Stimulated activated naive CD4-positive, alpha-beta T cell (primary cell): ENCODE measurements at regions not wholly inside any gene's neighbourhood (a gene's known extent, or its start where the extent isn't known, plus 50 kb on each side); places are given as distances from the start of the nearest gene placed in this dataset.
A peak's percentile ranks its signal among the peaks of the same experiment; 100 is the strongest.

Source experiments
- DNase-seq, 6 experiments: peaks; one replicate each; lab custom pipeline; 2025; lab: John Stamatoyannopoulos, UW

GRCh38 chr20:43863821-43864544, 50.7 kb upstream of the TOX2 start:
- DNase-seq: no peak

DNA sequence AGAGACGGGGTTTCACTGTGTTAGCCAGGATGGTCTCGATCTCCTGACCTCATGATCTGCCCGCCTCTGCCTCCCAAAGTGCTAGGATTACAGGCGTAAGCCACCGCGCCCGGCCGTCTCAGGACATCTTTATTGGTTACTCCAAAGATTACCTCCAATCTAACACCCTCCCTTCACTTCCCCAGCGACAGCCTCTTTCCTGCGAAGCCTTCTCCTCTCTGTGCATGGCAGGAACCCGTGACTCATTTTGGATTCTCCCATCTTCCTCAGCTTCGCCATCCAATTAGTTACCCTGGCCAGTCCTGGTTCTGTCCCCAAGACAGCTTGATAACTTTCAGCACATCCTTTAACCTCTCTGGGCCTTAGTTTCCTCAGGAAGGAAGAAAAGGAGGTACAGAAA, 51.3 kb upstream of the TOX2 start:
- no peak for DNase-seq

DNA sequence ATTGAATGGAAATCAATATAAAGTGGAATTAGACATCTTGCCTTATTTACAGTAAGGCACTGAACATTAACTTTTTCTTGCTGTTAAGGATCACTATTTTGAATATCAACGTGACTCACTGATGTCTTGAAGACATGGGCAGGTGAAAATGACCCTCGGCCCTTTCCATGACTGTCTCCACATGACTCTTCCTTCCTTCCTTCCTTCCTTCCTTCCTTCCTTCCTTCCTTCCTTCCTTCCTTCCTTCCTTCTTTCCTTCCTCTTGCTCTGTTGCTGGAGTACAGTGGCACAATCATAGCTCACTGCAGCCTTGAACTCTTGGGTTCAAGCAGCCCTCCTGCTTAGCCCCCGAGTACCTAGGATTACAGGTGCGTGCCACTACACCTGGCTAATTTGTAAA, 52.2 kb upstream of the TOX2 start:
- DNase-seq: no peak

DNA sequence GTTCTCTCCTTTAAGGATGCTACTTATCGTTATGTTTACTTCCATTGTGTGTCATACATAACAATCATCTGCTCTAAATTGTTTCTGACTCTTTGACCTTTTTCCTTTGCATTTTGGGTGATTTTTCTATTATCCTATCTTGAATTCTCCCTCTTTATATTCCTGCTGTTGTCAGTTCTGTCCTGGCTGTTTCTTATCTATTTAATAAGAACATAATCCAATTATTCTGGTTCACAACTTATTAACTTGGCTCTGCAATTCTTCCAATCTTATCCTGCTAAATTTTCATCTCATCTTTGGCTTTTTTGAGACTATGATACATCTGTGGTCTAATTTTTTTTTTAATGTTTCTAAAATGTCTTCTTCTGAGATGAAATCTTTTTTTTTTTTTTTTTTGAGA, 54.7 kb upstream of the TOX2 start:
- no peak for DNase-seq

GRCh38 chr20:43857932-43858331, 56.7 kb upstream of the TOX2 start:
- no peak for DNase-seq

DNA sequence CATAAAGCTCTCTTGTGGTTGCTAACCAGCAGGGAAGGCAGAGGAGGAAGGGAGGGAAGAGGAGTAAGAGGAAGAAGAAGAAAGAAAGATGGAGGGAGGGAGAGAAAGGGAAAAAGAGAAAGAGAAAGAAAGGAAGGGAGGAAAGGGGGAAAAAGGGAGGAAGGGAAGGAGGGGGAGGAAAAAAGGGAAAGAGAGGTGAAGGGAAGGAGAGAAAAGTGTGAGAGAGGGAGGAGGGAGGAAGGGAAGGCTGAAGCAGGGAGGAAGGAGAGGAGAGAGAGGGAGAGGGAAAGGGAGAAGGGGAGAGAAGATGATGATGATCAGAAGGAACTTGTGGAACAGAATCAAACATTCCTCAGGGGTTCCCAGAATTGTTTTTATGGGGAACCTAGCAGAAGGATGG, 57.5 kb upstream of the TOX2 start:
- no peak for DNase-seq

GRCh38 chr20:43855803-43856202, 58.8 kb upstream of the TOX2 start:
- no peak for DNase-seq

GRCh38 chr20:43853918-43854317, 60.7 kb upstream of the TOX2 start:
- DNase-seq: no peak

- DNase-seq: no peak
These were observed 61.4 kb upstream of the TOX2 start for GRCh38 chr20:43853174-43853803.

- no peak for DNase-seq
These were observed 65.0 kb upstream of the TOX2 start for GRCh38 chr20:43849496-43850186.

GRCh38 chr20:43846516-43846905, 68.1 kb upstream of the TOX2 start:
- DNase-seq: no peak

DNA sequence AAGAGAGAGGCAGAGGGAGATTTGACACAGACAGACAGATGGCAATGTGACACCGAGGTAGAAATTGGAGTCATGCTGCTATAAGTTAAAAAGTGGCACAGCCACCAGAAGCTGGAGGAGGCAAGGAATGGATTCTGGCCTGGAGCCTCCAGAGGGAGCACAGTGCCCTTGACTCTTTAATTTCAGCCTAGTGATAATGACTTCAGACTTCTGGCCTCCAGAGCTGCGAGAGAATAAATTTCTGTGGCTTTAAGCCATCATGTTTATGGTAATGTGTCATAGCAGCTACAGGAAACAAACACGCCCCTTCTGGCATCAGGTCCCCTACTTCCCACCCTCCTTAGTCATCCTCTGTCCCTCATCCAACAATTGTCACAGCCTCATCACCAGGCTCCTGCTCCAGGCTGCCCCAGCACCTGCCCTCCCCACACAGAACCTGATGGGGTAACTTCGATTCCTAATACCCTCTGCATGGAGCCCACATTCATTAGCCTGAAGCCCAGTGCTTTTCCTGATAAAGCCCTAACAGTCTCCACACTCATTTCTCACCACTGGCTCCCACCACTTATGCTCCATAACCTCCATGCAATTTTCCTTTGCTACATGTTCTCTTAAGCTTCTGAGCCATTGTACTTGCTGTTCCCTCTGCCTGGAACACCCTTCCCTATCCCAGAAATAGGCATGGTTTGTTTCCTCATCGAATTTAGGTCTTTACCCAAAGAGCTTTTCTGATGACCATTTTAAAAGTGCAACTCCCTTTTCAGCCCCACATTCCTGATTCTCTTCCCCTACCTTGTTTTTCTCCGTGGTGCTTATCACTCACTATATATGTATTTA, 69.7 kb upstream of the TOX2 start:
- DNase-seq: no peak

GRCh38 chr20:43843965-43844660, 70.5 kb upstream of the TOX2 start:
- no peak for DNase-seq

GRCh38 chr20:43843096-43843964, 71.3 kb upstream of the TOX2 start:
- DNase-seq: no peak

DNA sequence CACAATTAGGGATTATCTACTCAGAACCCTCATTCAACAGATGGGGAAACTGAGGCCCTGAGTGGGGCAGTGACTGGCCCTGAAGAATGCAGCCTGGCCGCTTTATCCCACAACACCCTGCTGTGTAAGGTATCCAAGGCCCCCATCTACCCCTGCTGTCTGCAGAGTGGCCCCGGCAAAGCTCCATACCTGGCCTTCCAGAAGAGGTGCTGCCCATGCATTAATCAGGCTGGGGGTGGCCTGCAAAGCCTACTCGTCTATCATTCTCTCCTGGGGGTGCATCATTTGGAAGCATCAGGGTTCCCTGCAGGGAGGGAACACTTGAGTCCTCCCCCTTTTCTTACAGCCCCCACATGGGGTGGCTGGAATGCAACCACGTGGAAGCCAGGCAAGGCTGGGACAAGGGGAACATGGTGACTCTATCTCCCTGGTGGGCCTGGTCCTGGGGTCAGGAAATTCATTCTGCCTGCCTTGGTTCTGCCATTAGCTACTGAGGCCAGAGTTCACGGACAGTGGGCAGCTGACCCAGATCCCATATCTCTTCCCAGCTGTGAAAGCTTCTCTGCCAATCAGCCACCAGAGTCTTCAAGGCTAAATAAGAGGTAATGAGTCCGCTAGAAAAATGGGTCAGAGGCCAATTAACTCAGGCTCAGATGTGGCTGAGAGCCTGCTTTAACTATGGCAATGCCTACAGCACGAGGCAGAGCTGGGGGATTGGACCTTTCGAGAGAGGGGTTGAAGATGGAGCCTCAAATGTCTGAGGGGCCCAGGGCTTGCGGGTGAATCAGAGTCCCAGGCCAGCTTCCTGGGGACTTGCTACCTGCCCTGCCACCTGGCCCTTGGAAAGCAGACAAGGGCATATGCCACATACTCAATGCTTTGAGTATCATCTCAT, 72.3 kb upstream of the TOX2 start:
- no peak for DNase-seq

GRCh38 chr20:43840382-43841070, 74.1 kb upstream of the TOX2 start:
- peak in 3 of 6 experiments; percentile 2 to 30 (median 17) for DNase-seq

DNA sequence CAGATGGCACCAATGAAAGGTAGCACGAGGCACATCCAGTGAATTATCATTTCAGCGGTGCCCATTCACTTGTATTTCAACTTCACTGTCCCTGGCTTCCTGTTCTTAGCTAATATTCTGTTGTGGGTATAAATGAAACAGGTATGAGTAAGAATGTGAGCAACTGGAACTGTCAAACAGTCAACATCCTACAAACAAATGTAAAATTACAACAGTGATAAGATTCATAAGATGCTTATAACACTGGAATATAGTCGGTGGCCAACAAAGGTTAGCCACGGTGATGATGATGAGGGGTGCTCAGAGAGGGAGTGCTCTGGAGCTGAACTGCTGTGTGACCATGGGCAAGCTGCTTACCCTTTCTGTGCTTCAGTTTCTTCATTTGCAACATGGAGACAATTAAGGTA, 74.9 kb upstream of the TOX2 start:
- DNase-seq: no peak

DNA sequence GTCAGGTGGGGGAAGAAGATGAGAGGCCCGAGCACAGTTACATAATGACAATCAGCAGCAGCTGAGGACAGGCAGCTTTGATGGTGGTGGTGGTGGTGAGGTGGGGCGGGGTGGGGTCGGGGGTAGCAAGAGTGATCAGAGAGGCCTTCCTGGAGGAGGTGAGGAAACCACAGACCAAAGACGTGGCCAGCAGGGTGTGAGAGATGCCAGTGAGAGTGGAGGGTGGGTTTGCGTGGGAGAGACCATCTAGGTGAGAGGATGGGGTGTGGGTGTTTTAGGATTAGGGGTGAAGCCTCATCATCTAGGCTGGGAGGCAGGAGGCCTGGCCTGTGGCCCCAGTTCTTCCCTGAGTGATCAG, 76.0 kb upstream of the TOX2 start:
- no peak for DNase-seq
